HFFc6 (cell line): ENCODE measurements at regions not wholly inside any gene's neighbourhood (a gene's known extent, or its start where the extent isn't known, plus 50 kb on each side); places are given as distances from the start of the nearest gene placed in this dataset.

Source experiments
- DNase-seq: peaks from one replicate; pipeline ENCODE4 v3.0.0-alpha.2; 2018
- H3K27ac Mint-ChIP-seq: 2 replicates; pipeline ENCODE4 v1.8.0; 2020; ENCODE audit warnings: mild to moderate bottlenecking, mixed read lengths
- H3K27me3 Mint-ChIP-seq: 2 replicates; pipeline ENCODE4 v1.8.0; 2021; ENCODE audit warnings: mild to moderate bottlenecking, moderate library complexity, mixed read lengths; ENCODE audit not compliant: insufficient read depth
- H3K36me3 Mint-ChIP-seq: 2 replicates; pipeline ENCODE4 v1.8.0; 2021; ENCODE audit warnings: low read depth, mixed read lengths
- H3K4me1 Mint-ChIP-seq: 2 replicates; pipeline ENCODE4 v1.8.0; 2020; ENCODE audit warnings: low read depth, mixed read lengths
- H3K4me3 Mint-ChIP-seq: 2 replicates; pipeline ENCODE4 v1.8.0; 2020; ENCODE audit warnings: mild to moderate bottlenecking, moderate library complexity, mixed read lengths
- H3K9me3 Mint-ChIP-seq: 2 replicates; pipeline ENCODE4 v1.8.0; 2020; ENCODE audit warnings: mild to moderate bottlenecking, mixed read lengths
- CTCF ChIP-seq: fragments of 200-600 bp; sonication (generic); IDR thresholded peaks from 2 replicates; pipeline ENCODE4 v1.5.0; 2021; ENCODE audit warnings: antibody characterized with exemption, mild to moderate bottlenecking

GRCh38 chr3:152197451-152197850 lies 71.3 kb upstream of the MBNL1 start:
- Mint-ChIP-seq H3K27me3 (no peaks in the 10 kb centered on the region), H3K27ac (no peak overlapping the region), H3K9me3 (no peaks in the 10 kb centered on the region), H3K4me3 (no peak overlapping the region), H3K36me3 (no peaks in the 10 kb centered on the region), H3K4me1 (peaks cover 32% of the 10 kb centered on the region)
- no peak for TF ChIP-seq CTCF
- DNase-seq: no peak

- DNase-seq: no peak
- H3K4me3 Mint-ChIP-seq: no peak overlapping the region
- no peak overlapping the region for H3K27ac Mint-ChIP-seq
- H3K9me3 Mint-ChIP-seq: no peaks in the 10 kb centered on the region
- H3K36me3 Mint-ChIP-seq: no peaks in the 10 kb centered on the region
- H3K4me1 Mint-ChIP-seq: peaks cover 34% of the 10 kb centered on the region
- H3K27me3 Mint-ChIP-seq: no peaks in the 10 kb centered on the region
- no peak for TF ChIP-seq CTCF
Observed at GRCh38 chr3:152197937-152198336, 70.8 kb upstream of the MBNL1 start.

GRCh38 chr3:152198665-152199064 lies 70.1 kb upstream of the MBNL1 start:
- Mint-ChIP-seq H3K36me3 (no peaks in the 10 kb centered on the region), H3K27me3 (no peaks in the 10 kb centered on the region), H3K9me3 (no peaks in the 10 kb centered on the region), H3K4me3 (no peak overlapping the region), H3K27ac (no peak overlapping the region), H3K4me1 (peaks cover 42% of the 10 kb centered on the region)
- no peak for DNase-seq
- TF ChIP-seq CTCF: no peak

GRCh38 chr3:152199102-152199840 lies 69.5 kb upstream of the MBNL1 start:
- H3K27me3 Mint-ChIP-seq: no peaks in the 10 kb centered on the region
- no peak overlapping the region for H3K27ac Mint-ChIP-seq
- TF ChIP-seq CTCF: no peak
- no peak for DNase-seq
- H3K9me3 Mint-ChIP-seq: no peaks in the 10 kb centered on the region
- H3K36me3 Mint-ChIP-seq: no peaks in the 10 kb centered on the region
- peaks cover 46% of the 10 kb centered on the region for H3K4me1 Mint-ChIP-seq
- H3K4me3 Mint-ChIP-seq: no peak overlapping the region

GRCh38 chr3:152200476-152201420 lies 68.0 kb upstream of the MBNL1 start:
- H3K4me1 Mint-ChIP-seq: peaks cover 48% of the 10 kb centered on the region
- no peak for TF ChIP-seq CTCF
- H3K36me3 Mint-ChIP-seq: no peaks in the 10 kb centered on the region
- H3K4me3 Mint-ChIP-seq: peak overlapping the region; percentile 73; the same call in 1 of the 2 replicates
- H3K27ac Mint-ChIP-seq: peak overlapping the region; percentile 42; the same call in 1 of the 2 replicates
- no peak for DNase-seq
- H3K9me3 Mint-ChIP-seq: no peaks in the 10 kb centered on the region
- H3K27me3 Mint-ChIP-seq: no peaks in the 10 kb centered on the region
